ENCODE measurements at regions not wholly inside any gene's neighbourhood (a gene's known extent, or its start where the extent isn't known, plus 50 kb on each side); places are given as distances from the start of the nearest gene placed in this dataset.

- WGBS (ENCODE audit: extremely low coverage, insufficient coverage, insufficient read length): no CpG with 5 or more reads among the region's 2 CpGs
- H2AK5ac ChIP-seq (ENCODE audit: low read length): no peak overlapping the region
- no peaks in the 10 kb centered on the region for H3K79me1 ChIP-seq (ENCODE audit: low read length)
- H3K4ac ChIP-seq (ENCODE audit: low read depth, low read length): no peak overlapping the region
- no peaks in the 10 kb centered on the region for H3K4me1 ChIP-seq (ENCODE audit: control insufficient read depth in 1 of 2, insufficient read depth in 2 of 2, low read length in 2 of 2)
- H3K18ac ChIP-seq (ENCODE audit: low read length): no peak overlapping the region
- no peak overlapping the region for H3K4me2 ChIP-seq (ENCODE audit: low read length)
- H3K27ac ChIP-seq (ENCODE audit: low read depth, low read length): no peak overlapping the region
- no peaks in the 10 kb centered on the region for H3K79me2 ChIP-seq (ENCODE audit: control insufficient read depth, insufficient read depth, low read length, poor library complexity)
- no peak overlapping the region for H3K4me3 ChIP-seq (ENCODE audit: low read depth, low read length)
- no peak overlapping the region for H2AFZ ChIP-seq (ENCODE audit: insufficient read depth, low read length, poor library complexity)
- DNase-seq: no peak
- H3K9me3 ChIP-seq (ENCODE audit: insufficient read depth, low read depth, low read length): no peaks in the 10 kb centered on the region
- no peak overlapping the region for H2BK120ac ChIP-seq (ENCODE audit: insufficient read depth, low read length, poor library complexity)
- no peak overlapping the region for H3K23ac ChIP-seq (ENCODE audit: low read length)
- H3K27me3 ChIP-seq (ENCODE audit: insufficient read depth, low read length): no peaks in the 10 kb centered on the region
- H3K14ac ChIP-seq (ENCODE audit: low read length): no peak overlapping the region
- H2BK12ac ChIP-seq (ENCODE audit: low read length): no peak overlapping the region
- no peak overlapping the region for H4K12ac ChIP-seq (ENCODE audit: low read depth, low read length)
- H4K8ac ChIP-seq (ENCODE audit: low read depth, low read length): no peak overlapping the region
- no peak overlapping the region for H4K91ac ChIP-seq (ENCODE audit: low read depth, low read length)
- H3K36me3 ChIP-seq (ENCODE audit: control insufficient read depth in 1 of 2, insufficient read depth in 2 of 2, low read length in 2 of 2): no peaks in the 10 kb centered on the region
- H3K9ac ChIP-seq (ENCODE audit: low read length): no peak overlapping the region
- no peak overlapping the region for H2BK5ac ChIP-seq (ENCODE audit: low read depth, low read length, poor library complexity)
Measured at GRCh38 chr14:75365116-75365515, 62.7 kb upstream of the JDP2 start.

DNA sequence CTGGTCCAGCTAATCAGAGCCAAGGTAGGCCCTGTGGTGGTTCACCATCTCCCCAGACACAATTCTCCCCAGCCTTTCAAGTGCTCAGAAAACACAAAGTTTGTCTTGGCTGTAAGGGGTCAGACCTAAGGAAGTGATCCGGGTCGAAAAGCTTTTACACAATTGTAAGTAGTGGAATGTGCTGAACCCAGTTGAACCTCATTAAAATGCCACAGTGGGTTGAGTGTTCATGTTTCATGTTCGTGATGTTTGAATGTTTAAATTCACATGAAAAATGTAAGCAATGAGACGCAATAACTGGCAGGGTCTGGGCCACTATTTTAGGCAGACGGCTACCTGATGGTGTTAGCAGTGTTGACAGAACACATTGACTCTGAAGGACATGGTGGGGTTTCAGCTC, 60.9 kb upstream of the JDP2 start:
- Histone ChIP-seq H3K4me2 (ENCODE audit: low read length) (no peak overlapping the region), H3K4me1 (ENCODE audit: control insufficient read depth in 1 of 2, insufficient read depth in 2 of 2, low read length in 2 of 2) (no peaks in the 10 kb centered on the region), H3K27me3 (ENCODE audit: insufficient read depth, low read length) (no peaks in the 10 kb centered on the region), H4K8ac (ENCODE audit: low read depth, low read length) (no peak overlapping the region), H2AFZ (ENCODE audit: insufficient read depth, low read length, poor library complexity) (no peak overlapping the region), H3K23ac (ENCODE audit: low read length) (no peak overlapping the region), H3K14ac (ENCODE audit: low read length) (no peak overlapping the region), H3K4ac (ENCODE audit: low read depth, low read length) (no peak overlapping the region), H3K4me3 (ENCODE audit: low read depth, low read length) (no peak overlapping the region), H2BK5ac (ENCODE audit: low read depth, low read length, poor library complexity) (no peak overlapping the region), H4K91ac (ENCODE audit: low read depth, low read length) (no peak overlapping the region), H3K79me2 (ENCODE audit: control insufficient read depth, insufficient read depth, low read length, poor library complexity) (no peaks in the 10 kb centered on the region), H2BK120ac (ENCODE audit: insufficient read depth, low read length, poor library complexity) (no peak overlapping the region), H3K27ac (ENCODE audit: low read depth, low read length) (no peak overlapping the region), H4K12ac (ENCODE audit: low read depth, low read length) (no peak overlapping the region), H3K9me3 (ENCODE audit: insufficient read depth, low read depth, low read length) (no peaks in the 10 kb centered on the region), H3K36me3 (ENCODE audit: control insufficient read depth in 1 of 2, insufficient read depth in 2 of 2, low read length in 2 of 2) (no peaks in the 10 kb centered on the region), H3K79me1 (ENCODE audit: low read length) (no peaks in the 10 kb centered on the region), H2BK12ac (ENCODE audit: low read length) (no peak overlapping the region), H3K18ac (ENCODE audit: low read length) (no peak overlapping the region), H2AK5ac (ENCODE audit: low read length) (no peak overlapping the region), H3K9ac (ENCODE audit: low read length) (no peak overlapping the region)
- WGBS (ENCODE audit: extremely low coverage, insufficient coverage, insufficient read length): no CpG with 5 or more reads among the region's 5 CpGs
- no peak for DNase-seq

DNA sequence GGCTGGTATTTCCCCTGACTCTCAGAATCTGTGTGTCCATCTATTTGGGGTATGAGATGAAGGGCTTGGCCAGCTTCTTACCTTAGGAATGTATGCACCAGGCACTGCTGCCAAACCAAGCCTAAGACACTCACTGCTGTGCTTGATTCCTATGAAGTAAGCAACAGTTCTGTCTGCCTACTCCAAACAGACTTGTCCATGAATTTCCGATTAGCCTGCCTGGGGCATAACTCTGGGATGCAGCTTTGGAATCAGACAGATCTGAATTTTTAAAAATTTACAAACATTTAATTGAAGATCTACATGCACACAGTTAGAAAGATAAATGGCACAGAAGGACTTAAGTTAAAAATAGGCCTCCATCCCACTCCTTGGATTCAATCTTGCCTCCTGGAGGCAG, 59.5 kb upstream of the JDP2 start:
- Histone ChIP-seq H3K4me2 (ENCODE audit: low read length) (no peak overlapping the region), H2AFZ (ENCODE audit: insufficient read depth, low read length, poor library complexity) (no peak overlapping the region), H3K23ac (ENCODE audit: low read length) (no peak overlapping the region)

GRCh38 chr14:75369506-75369905, 58.3 kb upstream of the JDP2 start:
- no peak overlapping the region for H4K12ac ChIP-seq (ENCODE audit: low read depth, low read length)
- no peak overlapping the region for H2AK5ac ChIP-seq (ENCODE audit: low read length)
- no peak overlapping the region for H2BK120ac ChIP-seq (ENCODE audit: insufficient read depth, low read length, poor library complexity)
- H3K23ac ChIP-seq (ENCODE audit: low read length): no peak overlapping the region
- no peak overlapping the region for H4K8ac ChIP-seq (ENCODE audit: low read depth, low read length)
- no peak overlapping the region for H2BK12ac ChIP-seq (ENCODE audit: low read length)
- H3K9ac ChIP-seq (ENCODE audit: low read length): no peak overlapping the region
- H3K14ac ChIP-seq (ENCODE audit: low read length): no peak overlapping the region
- H2BK5ac ChIP-seq (ENCODE audit: low read depth, low read length, poor library complexity): no peak overlapping the region
- H3K9me3 ChIP-seq (ENCODE audit: insufficient read depth, low read depth, low read length): no peaks in the 10 kb centered on the region
- WGBS (ENCODE audit: extremely low coverage, insufficient coverage, insufficient read length): no CpG with 5 or more reads among the region's 1 CpG
- H3K4me3 ChIP-seq (ENCODE audit: low read depth, low read length): no peak overlapping the region
- H3K36me3 ChIP-seq (ENCODE audit: control insufficient read depth in 1 of 2, insufficient read depth in 2 of 2, low read length in 2 of 2): no peaks in the 10 kb centered on the region
- no peak overlapping the region for H3K4ac ChIP-seq (ENCODE audit: low read depth, low read length)
- no peak overlapping the region for H3K4me2 ChIP-seq (ENCODE audit: low read length)
- H3K27ac ChIP-seq (ENCODE audit: low read depth, low read length): no peak overlapping the region
- H3K79me1 ChIP-seq (ENCODE audit: low read length): no peaks in the 10 kb centered on the region
- no peaks in the 10 kb centered on the region for H3K27me3 ChIP-seq (ENCODE audit: insufficient read depth, low read length)
- H4K91ac ChIP-seq (ENCODE audit: low read depth, low read length): no peak overlapping the region
- no peak for DNase-seq
- no peak overlapping the region for H3K18ac ChIP-seq (ENCODE audit: low read length)
- H3K4me1 ChIP-seq (ENCODE audit: control insufficient read depth in 1 of 2, insufficient read depth in 2 of 2, low read length in 2 of 2): peaks cover 0 to 2% of the 10 kb centered on the region in 2 experiments
- H2AFZ ChIP-seq (ENCODE audit: insufficient read depth, low read length, poor library complexity): no peak overlapping the region
- H3K79me2 ChIP-seq (ENCODE audit: control insufficient read depth, insufficient read depth, low read length, poor library complexity): no peaks in the 10 kb centered on the region

More for the DNA sequence above, 59.5 kb upstream of the JDP2 start:
- DNase-seq: no peak
- H2AK5ac ChIP-seq (ENCODE audit: low read length): no peak overlapping the region
- no peak overlapping the region for H3K14ac ChIP-seq (ENCODE audit: low read length)
- H3K18ac ChIP-seq (ENCODE audit: low read length): no peak overlapping the region
- H4K91ac ChIP-seq (ENCODE audit: low read depth, low read length): no peak overlapping the region
- H3K79me1 ChIP-seq (ENCODE audit: low read length): no peaks in the 10 kb centered on the region
- WGBS (ENCODE audit: extremely low coverage, insufficient coverage, insufficient read length): no CpG with 5 or more reads among the region's 1 CpG
- H3K4ac ChIP-seq (ENCODE audit: low read depth, low read length): no peak overlapping the region
- H2BK5ac ChIP-seq (ENCODE audit: low read depth, low read length, poor library complexity): no peak overlapping the region
- no peak overlapping the region for H3K4me3 ChIP-seq (ENCODE audit: low read depth, low read length)
- H2BK120ac ChIP-seq (ENCODE audit: insufficient read depth, low read length, poor library complexity): no peak overlapping the region
- no peak overlapping the region for H4K12ac ChIP-seq (ENCODE audit: low read depth, low read length)
- no peak overlapping the region for H2BK12ac ChIP-seq (ENCODE audit: low read length)
- H3K36me3 ChIP-seq (ENCODE audit: control insufficient read depth in 1 of 2, insufficient read depth in 2 of 2, low read length in 2 of 2): no peaks in the 10 kb centered on the region
- no peak overlapping the region for H3K27ac ChIP-seq (ENCODE audit: low read depth, low read length)
- no peak overlapping the region for H3K9ac ChIP-seq (ENCODE audit: low read length)
- H3K4me1 ChIP-seq (ENCODE audit: control insufficient read depth in 1 of 2, insufficient read depth in 2 of 2, low read length in 2 of 2): no peaks in the 10 kb centered on the region
- no peaks in the 10 kb centered on the region for H3K9me3 ChIP-seq (ENCODE audit: insufficient read depth, low read depth, low read length)
- H4K8ac ChIP-seq (ENCODE audit: low read depth, low read length): no peak overlapping the region
- no peaks in the 10 kb centered on the region for H3K27me3 ChIP-seq (ENCODE audit: insufficient read depth, low read length)
- H3K79me2 ChIP-seq (ENCODE audit: control insufficient read depth, insufficient read depth, low read length, poor library complexity): no peaks in the 10 kb centered on the region
